ENCODE measurements at regions not wholly inside any gene's neighbourhood (a gene's known extent, or its start where the extent isn't known, plus 50 kb on each side); places are given as distances from the start of the nearest gene placed in this dataset.
A peak's percentile ranks its signal among the peaks of the same experiment; 100 is the strongest.

GRCh38 chr17:74070374-74070773 is 133.1 kb upstream of the RPL38 start:
- ATAC-seq (no peak), DNase-seq (ENCODE audit: low spot score) (no peak)

GRCh38 chr17:74070998-74071679 is 132.3 kb upstream of the RPL38 start:
- ATAC-seq = no peak
- DNase-seq (ENCODE audit: low spot score) = no peak

GRCh38 chr17:74072340-74072739 is 131.1 kb upstream of the RPL38 start:
- ATAC-seq (no peak), DNase-seq (ENCODE audit: low spot score) (no peak)

DNA sequence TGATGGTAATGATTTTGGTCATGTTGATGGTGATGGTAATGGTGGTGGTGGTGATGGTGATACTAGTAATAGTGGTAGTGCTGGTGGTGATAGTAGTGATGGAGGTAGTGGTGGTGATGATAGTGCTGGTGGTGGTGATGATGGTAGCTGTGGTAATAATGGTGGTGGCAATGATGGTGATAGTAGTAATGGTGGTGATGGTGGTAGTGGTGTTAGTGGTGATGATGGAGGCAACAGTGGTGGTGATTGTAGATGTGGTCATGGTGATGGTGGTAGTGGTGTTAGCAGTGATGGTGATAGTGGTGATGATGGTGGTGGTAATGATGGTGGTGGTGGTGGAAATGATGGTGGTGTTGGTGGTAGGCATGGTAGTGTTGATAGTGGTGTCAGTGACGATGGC is 127.0 kb upstream of the RPL38 start:
- no peak for ATAC-seq

DNA sequence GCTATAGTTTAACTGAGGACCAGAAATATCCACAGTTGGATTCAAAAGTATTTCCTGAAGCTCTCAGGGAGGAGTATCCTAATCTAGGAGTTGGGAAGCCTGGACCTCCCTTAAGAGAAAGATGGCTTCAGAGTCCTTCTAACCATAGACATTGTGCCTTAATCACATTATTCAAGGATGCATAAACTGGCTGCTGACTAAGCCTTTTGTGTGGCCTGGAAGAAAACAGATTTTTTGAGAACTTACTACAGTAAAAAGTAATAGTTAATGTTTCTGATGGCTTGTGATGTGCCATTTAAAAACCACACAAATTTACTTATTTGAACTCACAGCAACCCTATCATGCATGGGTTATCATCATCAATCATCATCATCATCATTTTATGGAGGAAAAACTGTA is 126.2 kb upstream of the RPL38 start:
- DNase-seq (ENCODE audit: low spot score) = no peak
- no peak for ATAC-seq

More for the DNA sequence above, 127.0 kb upstream of the RPL38 start:
- no peak for DNase-seq (ENCODE audit: low spot score)

GRCh38 chr17:74078363-74078941 is 125.0 kb upstream of the RPL38 start:
- DNase-seq (ENCODE audit: low spot score) = no peak
- no peak for ATAC-seq

- DNase-seq (ENCODE audit: low spot score) (no peak), ATAC-seq (no peak)
Measured at GRCh38 chr17:74079537-74080300, 123.8 kb upstream of the RPL38 start.

DNA sequence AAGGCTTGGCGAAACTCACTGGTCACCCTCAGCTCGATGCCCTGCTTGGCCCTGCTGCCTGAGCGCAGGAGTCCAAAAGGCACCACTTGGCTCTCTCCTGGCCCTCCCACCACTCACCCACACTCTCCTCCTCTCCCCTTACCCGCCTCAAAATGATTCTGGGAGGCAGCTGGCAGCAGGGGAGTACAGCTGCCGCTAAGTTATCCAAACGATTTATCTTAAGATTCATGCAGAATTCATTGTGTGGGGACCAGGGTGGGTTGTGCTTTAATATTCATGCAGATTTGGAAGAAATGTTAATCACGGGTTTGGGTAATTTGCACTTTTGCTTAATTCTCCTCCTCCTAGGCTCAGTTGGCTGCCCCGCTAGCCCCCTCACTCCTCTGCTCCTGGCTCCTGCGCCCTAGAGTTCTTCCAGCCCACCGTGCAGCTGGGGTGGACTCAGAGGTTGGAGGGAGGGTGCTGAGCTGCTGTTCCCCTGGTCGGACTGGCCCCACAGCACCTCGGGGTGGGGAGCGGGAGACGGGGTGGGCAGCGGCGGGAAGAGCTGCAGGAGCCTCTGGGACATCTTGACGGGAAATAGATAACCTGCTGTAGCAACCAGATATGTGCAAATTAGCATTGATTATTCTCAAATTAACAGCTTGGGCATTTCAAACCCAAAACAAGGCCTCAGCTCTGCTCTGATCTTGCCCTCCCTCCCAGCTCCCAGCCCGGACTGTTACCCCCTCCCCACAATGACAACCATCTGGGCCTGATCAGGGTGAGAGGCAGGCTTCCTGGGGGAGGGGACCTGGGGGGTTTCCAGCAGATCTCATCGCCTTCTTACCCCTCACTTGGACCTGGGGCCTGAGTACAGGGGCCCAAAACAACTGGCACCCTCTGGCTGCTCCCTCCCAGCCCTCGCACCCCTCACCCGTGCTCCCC is 122.6 kb upstream of the RPL38 start:
- DNase-seq (ENCODE audit: low spot score) = no peak
- no peak for ATAC-seq

DNA sequence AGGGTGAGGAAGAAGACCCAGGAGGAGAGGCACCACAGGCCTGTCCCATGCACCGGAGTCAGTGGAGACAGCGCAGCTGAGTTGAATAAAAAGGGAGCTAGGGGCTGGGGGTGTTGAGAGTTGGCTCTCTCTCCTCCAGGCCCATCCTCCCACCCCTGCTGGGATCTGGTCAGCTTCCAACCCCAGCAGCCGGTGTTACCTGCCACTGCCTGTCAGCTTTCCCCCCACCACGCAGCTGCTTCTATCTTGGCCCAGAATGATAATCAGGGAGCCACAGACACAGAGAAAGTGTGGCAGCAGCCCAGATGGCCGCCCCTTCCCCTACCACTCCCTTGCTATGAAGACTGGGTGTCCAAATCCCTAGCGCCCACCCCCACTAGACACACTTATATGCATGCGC is 120.6 kb upstream of the RPL38 start:
- ATAC-seq (no peak), DNase-seq (ENCODE audit: low spot score) (no peak)

GRCh38 chr17:74083321-74083720 is 120.2 kb upstream of the RPL38 start:
- DNase-seq (ENCODE audit: low spot score) = no peak

GRCh38 chr17:74085434-74085833 is 118.0 kb upstream of the RPL38 start:
- no peak for ATAC-seq
- no peak for DNase-seq (ENCODE audit: low spot score)

More at GRCh38 chr17:74083321-74083720, 120.2 kb upstream of the RPL38 start:
- ATAC-seq = no peak

- DNase-seq (ENCODE audit: low spot score) (no peak), ATAC-seq (no peak)
Measured at GRCh38 chr17:74087002-74087585, 116.4 kb upstream of the RPL38 start.

DNA sequence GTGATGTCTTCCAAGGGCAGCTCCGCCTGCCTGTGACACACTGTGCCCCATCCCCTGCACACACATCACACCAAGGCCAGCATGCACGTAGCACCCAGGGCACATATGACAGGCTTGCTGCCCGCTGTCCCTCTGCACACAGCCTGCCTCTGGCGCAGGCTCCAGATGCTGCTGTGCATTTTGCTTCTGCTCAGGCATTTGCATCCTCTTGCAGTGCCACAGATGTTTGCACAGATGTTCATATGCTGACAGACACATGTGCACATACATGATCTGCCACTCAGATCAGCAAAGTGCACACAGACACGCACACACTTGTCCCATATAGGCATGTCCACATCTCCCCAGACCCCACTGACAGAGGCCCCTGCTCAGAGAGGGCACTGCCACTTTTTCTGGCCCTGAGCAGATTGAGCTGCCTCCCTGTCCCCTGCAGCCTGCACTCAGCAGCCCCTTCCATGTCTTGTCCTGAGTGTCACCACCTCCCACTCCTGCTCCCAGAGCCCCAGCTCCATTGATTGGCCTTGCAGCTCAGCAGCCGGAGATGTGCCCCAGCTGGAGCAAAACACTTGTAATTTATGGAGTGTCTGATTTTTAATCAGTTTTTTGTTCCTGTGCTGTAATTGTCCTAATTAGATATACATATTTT is 115.1 kb upstream of the RPL38 start:
- ATAC-seq (no peak), DNase-seq (ENCODE audit: low spot score) (no peak)

- DNase-seq (ENCODE audit: low spot score) = no peak
- no peak for ATAC-seq
Measured at GRCh38 chr17:74088934-74089329, 114.5 kb upstream of the RPL38 start.

DNA sequence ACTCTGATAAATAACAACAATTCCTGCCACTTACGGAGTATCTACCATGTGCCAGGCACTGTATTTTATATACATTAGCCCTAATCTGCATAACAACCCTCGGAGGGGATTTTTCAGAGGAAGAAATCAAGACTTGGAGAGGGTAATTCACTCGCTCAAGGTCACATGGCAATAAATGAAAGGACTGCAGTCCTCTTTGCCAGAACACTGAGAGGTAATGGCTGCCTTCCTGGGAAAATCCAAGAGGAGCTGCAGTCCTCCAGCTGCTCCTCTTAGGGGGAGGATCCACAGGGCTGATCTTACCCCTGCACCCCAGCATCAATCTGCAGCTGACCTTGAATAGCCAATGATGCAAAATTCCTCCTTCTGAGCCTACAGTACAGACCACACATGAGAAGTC is 114.1 kb upstream of the RPL38 start:
- DNase-seq (ENCODE audit: low spot score) (no peak), ATAC-seq (no peak)

- peak; percentile 69 for ATAC-seq
- peak; percentile 48 for DNase-seq (ENCODE audit: low spot score)
Measured at GRCh38 chr17:74089869-74090464, 113.5 kb upstream of the RPL38 start.

DNA sequence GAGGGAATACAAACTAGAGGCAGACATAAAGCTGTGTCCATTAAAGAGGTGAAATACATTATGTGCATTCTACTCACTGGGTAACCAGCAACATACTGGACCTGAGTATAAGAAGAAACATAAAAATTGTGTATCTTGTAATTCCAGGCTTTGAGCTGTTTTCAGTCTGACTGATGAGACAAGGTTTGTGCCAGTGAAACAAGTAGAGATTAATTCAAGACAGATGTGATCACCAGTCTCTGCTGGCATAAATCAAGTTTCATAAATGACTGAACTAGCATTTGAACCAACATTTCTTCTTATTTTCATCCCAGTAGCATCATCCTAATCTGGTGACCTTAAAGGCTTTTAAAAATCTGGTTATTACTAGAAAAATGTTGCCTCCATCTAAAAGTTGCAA is 108.8 kb upstream of the RPL38 start:
- ATAC-seq = no peak

GRCh38 chr17:74096456-74096855 is 107.0 kb upstream of the RPL38 start:
- DNase-seq (ENCODE audit: low spot score) (no peak), ATAC-seq (no peak)

More for the DNA sequence above, 108.8 kb upstream of the RPL38 start:
- no peak for DNase-seq (ENCODE audit: low spot score)

GRCh38 chr17:74097450-74098135 is 105.9 kb upstream of the RPL38 start:
- ATAC-seq = no peak

More at GRCh38 chr17:74097450-74098135, 105.9 kb upstream of the RPL38 start:
- DNase-seq (ENCODE audit: low spot score) = no peak
